Sigmoid colon (tissue), 4 donors: ENCODE measurements at regions not wholly inside any gene's neighbourhood (a gene's known extent, or its start where the extent isn't known, plus 50 kb on each side); places are given as distances from the start of the nearest gene placed in this dataset.

ENCODE experiments used
- CTCF ChIP-seq, 4 experiments: fragments of 450-650 bp in 3 of 4; fragments of 200-600 bp in 1 of 4; IDR thresholded peaks; one replicate each; pipeline ENCODE4 v1.5.1; 2016 to 2019; ENCODE audit warnings: antibody characterized with exemption in 4 of 4, mild to moderate bottlenecking in 3 of 4, moderate library complexity in 2 of 4
- EP300 ChIP-seq, 4 donors: sonication (generic); formaldehyde crosslinking; IDR thresholded peaks; one replicate each; pipeline ENCODE4 v1.6.1; 2017; ENCODE audit warnings: antibody characterized with exemption in 4 of 4
- POLR2A ChIP-seq, 2 donors: fragments of 450-650 bp; IDR thresholded peaks; one replicate each; pipeline ENCODE4 v1.6.1; 2016; ENCODE audit warnings: antibody characterized with exemption in 2 of 2, mild to moderate bottlenecking in 2 of 2, moderate library complexity in 2 of 2

GRCh38 chr10:81679291-81679690, 195.7 kb upstream of the NRG3 start:
- no peak for TF ChIP-seq CTCF (IDR thresholded peaks at IDR 0.05)
- TF ChIP-seq POLR2A (IDR thresholded peaks at IDR 0.05): no peak
- no peak for TF ChIP-seq EP300 (IDR thresholded peaks at IDR 0.05)
